Upper lobe of left lung (tissue), 6 donors: ENCODE measurements at regions not wholly inside any gene's neighbourhood (a gene's known extent, or its start where the extent isn't known, plus 50 kb on each side); places are given as distances from the start of the nearest gene placed in this dataset.

Experiments
- ATAC-seq, 2 donors: fragments of 200-7000 bp; cut with Tn5 transposase; one replicate each; pipeline ENCODE4 v1.9.1; 2022; ENCODE audit warnings: mild to moderate bottlenecking in 2 of 2, moderate library complexity in 2 of 2; ENCODE audit not compliant: low FRiP score in 2 of 2
- DNase-seq, 2 donors: peaks; one replicate each; pipeline ENCODE4 v3.0.0-alpha.2; 2019 to 2020
- H3K27ac ChIP-seq, 4 donors: fragments of 200-600 bp; sonication (generic); one replicate each; pipeline ENCODE4 v1.5.1; 2016 to 2019
- H3K27me3 ChIP-seq, 4 donors: fragments of 200-600 bp; sonication (generic); one replicate each; pipeline ENCODE4 v1.5.1; 2017 to 2019
- H3K36me3 ChIP-seq, 4 donors: fragments of 200-600 bp; sonication (generic); one replicate each; pipeline ENCODE4 v1.5.1; 2016 to 2019
- H3K4me1 ChIP-seq, 4 donors: fragments of 200-600 bp; sonication (generic); one replicate each; pipeline ENCODE4 v1.5.1; 2018 to 2019
- H3K4me3 ChIP-seq, 4 donors: fragments of 200-600 bp; sonication (generic); one replicate each; pipeline ENCODE4 v1.5.1; 2017 to 2019; ENCODE audit warnings: mild to moderate bottlenecking in 2 of 4, moderate library complexity in 1 of 4
- H3K9me3 ChIP-seq, 4 donors: fragments of 200-600 bp; sonication (generic); one replicate each; pipeline ENCODE4 v1.5.1; 2018 to 2019
- CTCF ChIP-seq, 6 experiments: fragments of 450-650 bp in 4 of 6; fragments of 200-600 bp in 2 of 6; sonication (generic) in 2 of 6; IDR thresholded peaks; one replicate each; pipeline ENCODE4 v1.5.1; 2016 to 2019; ENCODE audit warnings: antibody characterized with exemption in 6 of 6
- EP300 ChIP-seq, 4 donors: sonication (generic); formaldehyde crosslinking; IDR thresholded peaks; one replicate each; pipeline ENCODE4 v1.5.1; 2017; ENCODE audit warnings: antibody characterized with exemption in 4 of 4, control low read depth in 2 of 4
- POLR2A ChIP-seq, 4 donors: fragments of 450-650 bp; IDR thresholded peaks; one replicate each; pipeline ENCODE4 v1.5.1; 2016 to 2017; ENCODE audit warnings: antibody characterized with exemption in 4 of 4, mild to moderate bottlenecking in 2 of 4
- POLR2AphosphoS5 ChIP-seq, 2 donors: sonication (generic); formaldehyde crosslinking; IDR thresholded peaks; one replicate each; pipeline ENCODE4 v1.5.1; 2017; ENCODE audit warnings: antibody characterized with exemption in 2 of 2
- WGBS, 2 donors: methylation state at CpG; one replicate each; pipeline ENCODE4 v1.1.5; 2017 to 2018; 5-methylcytosine and 5-hydroxymethylcytosine counted together
- donor health status: DM: no; HTN: no; CAD: no; lungs with moderate emphysema.
- donor health status: DM: no; HTN: yes; CAD: no; lungs with severe emphysema.

DNA sequence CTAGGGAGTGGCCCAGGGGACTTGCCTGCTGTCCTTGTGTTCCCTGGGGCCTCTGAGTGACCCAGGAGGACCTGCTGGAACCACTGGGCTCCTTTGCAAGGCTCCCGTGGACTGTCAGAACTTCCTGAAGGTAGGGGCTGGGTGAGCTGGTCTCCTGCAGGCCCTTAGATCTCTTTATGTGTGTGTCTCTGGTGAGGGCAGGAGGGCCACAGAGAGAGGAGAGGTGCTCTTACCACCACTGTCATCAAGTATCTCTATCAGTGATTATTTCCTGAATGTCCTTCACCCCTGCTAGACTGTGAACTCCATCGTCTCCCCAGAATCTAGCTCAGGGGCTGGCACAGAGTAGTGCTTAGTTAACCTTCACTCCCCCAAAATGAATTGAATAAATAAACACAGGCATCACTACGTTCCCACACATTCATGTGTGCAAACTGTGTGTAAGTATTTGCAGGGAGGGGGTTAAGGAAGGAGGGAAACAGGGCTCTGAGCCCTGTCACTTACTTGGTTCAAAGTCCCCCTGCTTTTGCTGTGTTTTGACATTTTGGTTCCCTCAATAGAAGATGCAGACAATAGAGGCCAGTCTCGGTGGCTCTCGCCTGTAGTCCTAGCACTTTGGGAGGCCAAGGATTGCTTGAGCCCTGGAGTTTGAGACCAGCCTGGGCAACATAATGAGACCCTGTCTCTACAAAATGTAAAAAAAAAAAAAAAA, 100.8 kb upstream of the HAAO start:
- Histone ChIP-seq H3K36me3 (no peaks in the 10 kb centered on the region), H3K4me3 (no peak overlapping the region), H3K27ac (no peak overlapping the region), H3K4me1 (no peaks in the 10 kb centered on the region), H3K27me3 (no peaks in the 10 kb centered on the region), H3K9me3 (peaks cover 0 to 10% (median 0%) of the 10 kb centered on the region in 4 donors)
- DNase-seq: no peak
- 84 to 90% methylated on average over 5 of the region's 5 CpGs for WGBS, 2 donors
- ATAC-seq: no peak
- TF ChIP-seq EP300 (IDR thresholded peaks at IDR 0.05): no peak

GRCh38 chr2:42890791-42891355, 98.5 kb upstream of the HAAO start:
- TF ChIP-seq POLR2A (IDR thresholded peaks at IDR 0.05): no peak
- no peak for TF ChIP-seq CTCF (IDR thresholded peaks at IDR 0.05)
- TF ChIP-seq POLR2AphosphoS5 (IDR thresholded peaks at IDR 0.05): no peak
- TF ChIP-seq EP300 (IDR thresholded peaks at IDR 0.05): no peak
- DNase-seq: no peak
- no peak for ATAC-seq

DNA sequence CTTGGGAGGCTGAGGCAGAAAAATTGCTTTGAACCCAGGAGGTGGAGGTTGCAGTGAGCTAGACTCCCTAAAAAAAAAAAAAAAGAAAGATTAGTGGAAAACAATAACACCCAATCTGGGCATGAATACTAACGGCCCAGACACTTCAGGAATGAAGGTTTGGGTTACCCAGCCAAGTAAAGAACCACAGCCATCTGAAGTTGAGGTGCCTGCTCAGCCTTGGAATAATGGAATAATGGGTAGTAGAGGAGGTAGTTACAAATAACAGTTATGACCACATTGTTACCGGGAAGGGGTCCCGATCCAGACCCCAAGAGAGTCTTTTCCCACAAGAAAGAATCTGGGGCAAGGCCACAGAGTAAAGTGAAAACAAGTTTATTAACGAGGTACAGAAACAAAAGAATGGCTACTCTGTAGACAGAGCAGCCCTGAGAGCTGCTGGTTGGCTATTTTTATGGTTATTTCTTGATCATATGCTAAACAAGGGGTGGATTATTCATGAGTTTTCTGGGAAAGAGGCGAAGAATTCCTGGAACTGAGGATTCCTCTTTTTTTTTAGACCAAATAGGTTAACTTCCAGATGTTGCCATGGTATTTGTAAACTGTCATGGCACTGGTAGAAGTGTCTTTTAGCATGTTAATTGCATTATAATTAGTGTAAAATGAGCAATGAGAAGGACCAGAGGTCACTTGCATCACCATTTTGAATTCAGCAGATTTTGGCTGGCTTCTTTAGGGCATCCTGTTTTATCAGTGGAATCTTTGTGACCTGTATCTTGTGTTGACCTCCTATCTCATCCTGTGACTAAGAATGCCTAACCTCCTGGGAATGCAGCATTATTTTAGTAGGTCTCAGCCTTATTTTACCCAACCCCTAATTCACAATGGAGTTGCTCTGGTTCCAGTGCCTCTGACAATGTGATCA, 96.2 kb upstream of the HAAO start:
- H3K4me1 ChIP-seq: no peaks in the 10 kb centered on the region
- ATAC-seq (no peak), DNase-seq (no peak)
- H3K27ac ChIP-seq: no peak overlapping the region
- TF ChIP-seq POLR2AphosphoS5 (IDR thresholded peaks at IDR 0.05): no peak
- peaks cover 0 to 10% (median 0%) of the 10 kb centered on the region in 4 donors for H3K9me3 ChIP-seq
- no peak overlapping the region for H3K4me3 ChIP-seq
- WGBS, 2 donors: 86 to 88% methylated on average over 5 of the region's 5 CpGs
- H3K27me3 ChIP-seq: no peaks in the 10 kb centered on the region
- H3K36me3 ChIP-seq: no peaks in the 10 kb centered on the region

More at GRCh38 chr2:42890791-42891355, 98.5 kb upstream of the HAAO start:
- Histone ChIP-seq H3K27ac (no peak overlapping the region), H3K36me3 (no peaks in the 10 kb centered on the region), H3K9me3 (peaks cover 0 to 10% (median 0%) of the 10 kb centered on the region in 4 donors), H3K4me3 (no peak overlapping the region), H3K27me3 (no peaks in the 10 kb centered on the region), H3K4me1 (no peaks in the 10 kb centered on the region)
- 98 to 99% methylated on average over 9 of the region's 9 CpGs for WGBS, 2 donors

- WGBS, 2 donors: 70 to 82% methylated on average over 7 of the region's 7 CpGs
- Histone ChIP-seq H3K4me1 (no peaks in the 10 kb centered on the region), H3K9me3 (peaks cover 0 to 10% (median 0%) of the 10 kb centered on the region in 4 donors), H3K27ac (no peak overlapping the region), H3K27me3 (no peaks in the 10 kb centered on the region), H3K4me3 (no peak overlapping the region), H3K36me3 (no peaks in the 10 kb centered on the region)
- no peak for TF ChIP-seq CTCF (IDR thresholded peaks at IDR 0.05)
- TF ChIP-seq EP300 (IDR thresholded peaks at IDR 0.05): no peak
- no peak for TF ChIP-seq POLR2A (IDR thresholded peaks at IDR 0.05)
- no peak for TF ChIP-seq POLR2AphosphoS5 (IDR thresholded peaks at IDR 0.05)
- DNase-seq (no peak), ATAC-seq (no peak)
Observed at GRCh38 chr2:42886921-42887320, 94.5 kb upstream of the HAAO start.

DNA sequence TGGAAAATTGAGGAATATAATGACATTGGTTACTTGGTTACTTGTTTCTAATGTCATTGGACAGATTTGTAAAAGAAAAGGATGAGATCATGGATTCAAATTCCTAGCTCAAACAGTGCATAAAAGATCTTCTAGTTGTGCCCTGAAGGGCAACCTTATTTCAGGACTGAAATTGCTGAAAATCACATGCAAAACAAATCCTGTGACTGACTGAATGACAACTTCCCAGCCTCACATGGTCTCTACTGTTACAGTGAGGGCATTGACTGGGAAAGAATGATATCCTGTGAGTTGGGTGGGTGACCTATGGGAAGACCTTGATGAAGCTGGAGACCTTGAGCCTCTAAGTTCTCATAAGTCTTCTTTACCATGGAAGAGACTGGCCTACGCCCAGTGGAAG, 90.4 kb upstream of the HAAO start:
- 81 to 100% methylated on average over 1 of the region's 1 CpG for WGBS, 2 donors
- no peak overlapping the region for H3K4me3 ChIP-seq
- ATAC-seq: no peak
- TF ChIP-seq POLR2A (IDR thresholded peaks at IDR 0.05) (no peak), POLR2AphosphoS5 (IDR thresholded peaks at IDR 0.05) (no peak), CTCF (IDR thresholded peaks at IDR 0.05) (no peak), EP300 (IDR thresholded peaks at IDR 0.05) (no peak)
- H3K27me3 ChIP-seq: no peaks in the 10 kb centered on the region
- H3K27ac ChIP-seq: no peak overlapping the region
- peaks cover 18 to 27% (median 22%) of the 10 kb centered on the region in 4 donors for H3K4me1 ChIP-seq
- H3K9me3 ChIP-seq: no peaks in the 10 kb centered on the region
- DNase-seq: no peak
- no peaks in the 10 kb centered on the region for H3K36me3 ChIP-seq
